SKM-1 (cell line): ENCODE measurements at regions not wholly inside any gene's neighbourhood (a gene's known extent, or its start where the extent isn't known, plus 50 kb on each side); places are given as distances from the start of the nearest gene placed in this dataset.

ENCODE experiments used
- DNase-seq: peaks from one replicate; lab custom pipeline; 2025; ENCODE audit not compliant: unreplicated experiment; lab: John Stamatoyannopoulos, UW

DNA sequence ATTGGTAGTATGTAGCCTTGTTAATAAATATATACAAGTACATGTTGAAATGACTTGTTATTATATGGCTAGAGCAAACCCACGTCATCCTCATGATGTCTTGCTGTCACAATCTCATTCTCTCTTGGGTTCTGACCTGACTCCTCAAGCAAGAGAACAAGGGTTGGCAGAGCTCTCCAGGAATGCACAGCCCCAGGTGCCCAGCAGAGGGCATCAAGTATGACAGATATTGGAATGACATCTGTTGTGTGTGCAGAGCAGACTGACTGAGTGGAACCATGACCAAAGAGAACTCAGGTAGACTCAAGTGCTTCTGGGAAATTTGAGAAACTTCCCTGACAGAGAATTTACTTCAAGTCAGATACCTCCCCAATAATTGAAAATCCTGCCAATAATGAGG, 90.6 kb downstream of the PAX1 start:
- no peak for DNase-seq

DNA sequence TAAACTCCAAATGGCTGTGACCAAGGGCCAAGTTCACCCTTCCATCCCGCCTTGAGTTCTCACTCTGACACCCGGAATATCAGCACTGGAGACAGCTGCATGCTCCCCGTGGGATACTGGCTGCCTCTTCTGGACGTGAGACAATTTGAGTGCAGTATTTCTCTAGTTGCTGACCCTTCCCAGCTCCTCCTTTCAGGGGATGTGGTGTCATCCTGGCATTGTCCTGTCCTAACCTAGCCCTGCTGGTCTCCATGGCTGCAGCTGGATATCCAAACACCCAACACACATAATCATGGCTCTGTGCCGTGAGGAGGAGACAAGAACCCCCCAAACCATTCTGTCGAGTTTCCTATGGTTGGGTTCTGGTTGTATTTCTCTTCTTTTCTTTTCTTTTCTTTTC, 82.6 kb downstream of the PAX1 start:
- no peak for DNase-seq

DNA sequence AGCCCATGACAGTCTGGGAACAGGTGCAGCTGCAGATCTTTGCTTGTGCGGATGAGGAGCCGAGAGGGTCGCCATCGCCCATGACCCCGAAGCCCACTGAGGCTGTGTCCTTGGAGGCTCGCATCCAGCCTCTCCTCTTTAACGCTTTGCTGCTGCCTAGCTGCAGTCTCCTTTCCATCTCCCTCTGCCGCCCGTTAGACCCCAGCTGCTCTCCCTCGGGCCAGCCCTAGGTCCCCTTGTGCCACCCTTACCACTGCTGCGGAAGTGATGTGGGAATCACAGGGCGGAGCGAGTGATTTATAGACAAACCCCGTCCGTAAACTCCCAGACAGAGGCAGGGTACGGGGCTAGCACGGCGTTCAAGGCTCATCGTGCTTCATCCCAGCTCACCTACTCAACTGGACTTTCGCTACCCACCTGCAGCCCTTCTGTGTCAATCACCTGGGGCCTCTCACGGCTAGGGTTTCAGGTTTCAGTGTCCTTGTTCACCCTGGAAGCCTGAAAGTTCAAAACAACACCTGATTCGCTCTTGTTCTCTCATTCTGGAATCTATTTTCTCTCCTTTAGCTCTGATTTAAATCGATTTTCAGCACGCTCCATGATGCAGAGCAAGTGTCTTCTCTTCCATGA, 76.1 kb downstream of the PAX1 start:
- DNase-seq = no peak

DNA sequence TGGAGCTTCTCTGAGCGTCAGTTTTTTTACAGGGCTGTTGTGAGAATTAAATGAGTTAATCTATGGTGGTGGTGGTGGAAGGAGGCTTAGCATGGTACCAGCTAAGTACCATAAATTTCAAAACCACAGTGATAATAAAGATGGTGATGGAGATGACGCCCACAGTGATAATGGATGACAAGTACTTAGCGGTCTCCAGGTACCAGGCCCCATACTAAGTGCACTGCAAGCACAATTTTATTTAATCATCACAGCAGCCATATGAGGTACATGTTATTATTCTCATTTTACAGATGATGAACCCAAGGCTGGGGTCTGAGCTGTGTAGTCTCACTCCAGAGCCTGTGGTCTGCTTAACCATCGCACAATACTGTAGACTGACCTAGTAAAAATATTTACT, 75.1 kb downstream of the PAX1 start:
- DNase-seq = no peak
